HepG2 (cell line): ENCODE measurements at regions not wholly inside any gene's neighbourhood (a gene's known extent, or its start where the extent isn't known, plus 50 kb on each side); places are given as distances from the start of the nearest gene placed in this dataset.
A peak's percentile ranks its signal among the peaks of the same experiment; 100 is the strongest.

Source experiments
- ATAC-seq: fragments of 200-7000 bp; cut with Tn5 transposase; 3 replicates; pipeline ENCODE4 v1.9.1; 2020; ENCODE audit warnings: mild to moderate bottlenecking, moderate library complexity
- BruUV-seq: library from RNA; stranded (reverse); fragments of 400-500 nt; replicated peaks from 2 replicates; lab custom pipeline; 2021; lab: Mats Ljungman, UMichigan
- CTCF ChIA-PET: fragments of 300-600 bp; formaldehyde crosslinking; extraction: SDS; loops from one replicate; lab custom pipeline; 2021; ENCODE audit warnings: low total read pairs, inconsistent platforms, low intra/inter-chr PET ratio; lab: Yijun Ruan, JAX
- POLR2A ChIA-PET: fragments of 350-600 bp; sonication (Branson Sonifier 250); formaldehyde crosslinking; loops from one replicate; lab custom pipeline; 2020; ENCODE audit warnings: antibody characterized with exemption, inconsistent platforms; lab: Yijun Ruan, JAX
- DNase-seq: peaks from one replicate; pipeline ENCODE4 v3.0.0-alpha.2; 2015; ENCODE audit warnings: low spot score
- FAIRE-seq: peaks from 3 replicates; lab custom pipeline; 2011; peaks lifted over from hg19 to GRCh38; lab: Jason Lieb, UNC
- H2AFZ ChIP-seq: one replicate; pipeline ENCODE4 v1.6.1; 2011; ENCODE audit warnings: low read length, inconsistent platforms
- H3K27ac ChIP-seq: fragments of 300-600 bp; 3 replicates; pipeline ENCODE4 v1.8.0; 2011; ENCODE audit warnings: mixed run types, mild to moderate bottlenecking, mixed read lengths, low read length, inconsistent platforms; ENCODE audit not compliant: insufficient read depth; ENCODE audit errors: extremely low read length
- H3K27me3 ChIP-seq, 2 experiments: fragments of 200-600 bp in 1 of 2; 2 replicates in 1 of 2; 3 replicates in 1 of 2; pipeline versions ENCODE4 v1.6.0 to v1.8.0; 2011; ENCODE audit warnings: low read length in 2 of 2, mild to moderate bottlenecking in 2 of 2, moderate library complexity in 2 of 2, inconsistent platforms in 1 of 2; ENCODE audit not compliant: insufficient read depth in 2 of 2, control insufficient read depth in 1 of 2
- H3K36me3 ChIP-seq, 2 experiments: fragments of 200-600 bp in 1 of 2; replicated peaks in 1 of 2; 2 replicates in 1 of 2; 3 replicates in 1 of 2; pipeline versions ENCODE4 v1.5.1 to v1.8.0; 2011; ENCODE audit warnings: low read length in 2 of 2, inconsistent platforms in 1 of 2; ENCODE audit not compliant: insufficient read depth in 2 of 2, control insufficient read depth in 1 of 2
- H3K4me1 ChIP-seq: 2 replicates; pipeline ENCODE4 v1.5.1; 2012; ENCODE audit warnings: low read length, inconsistent platforms; ENCODE audit not compliant: insufficient read depth
- H3K4me2 ChIP-seq: 2 replicates; pipeline ENCODE4 v1.6.0; 2011; ENCODE audit warnings: low read depth, low read length, inconsistent platforms
- H3K4me3 ChIP-seq, 3 experiments: fragments of 200-600 bp in 1 of 3; sonication (generic), shearing (Covaris generic) in 1 of 3; replicated peaks in 1 of 3; 2 replicates each; pipeline ENCODE4 v1.5.1; 2011 to 2016; ENCODE audit warnings: low read length in 3 of 3, inconsistent platforms in 2 of 3, low read depth in 2 of 3, mild to moderate bottlenecking in 2 of 3, control low read depth in 1 of 3, mixed read lengths in 1 of 3; ENCODE audit not compliant: insufficient read depth in 1 of 3
- H3K79me2 ChIP-seq: one replicate; pipeline ENCODE4 v1.6.1; 2011; ENCODE audit warnings: low read length, inconsistent platforms; ENCODE audit not compliant: insufficient read depth
- H3K9ac ChIP-seq: 2 replicates; pipeline ENCODE4 v1.6.0; 2011; ENCODE audit warnings: mild to moderate bottlenecking, low read depth, low read length, inconsistent platforms; ENCODE audit not compliant: insufficient read depth
- H3K9me3 ChIP-seq: 2 replicates; pipeline ENCODE4 v1.5.1; 2012; ENCODE audit warnings: mild to moderate bottlenecking, low read length
- H4K20me1 ChIP-seq: 2 replicates; pipeline ENCODE4 v1.6.0; 2011; ENCODE audit warnings: inconsistent platforms, mild to moderate bottlenecking, low read length, moderate library complexity; ENCODE audit not compliant: insufficient read depth
- ATF7 ChIP-seq, 2 experiments: fragments of 450-650 bp in 1 of 2; sonication (generic) in 1 of 2; formaldehyde crosslinking in 1 of 2; IDR thresholded peaks; 2 replicates each; pipeline versions ENCODE4 v1.4.0 to v1.6.1; 2016 to 2020; ENCODE audit warnings: antibody characterized with exemption in 1 of 2, mild to moderate bottlenecking in 1 of 2, missing genetic modification reagents in 1 of 2
- CEBPB ChIP-seq: IDR thresholded peaks from 2 replicates; pipeline ENCODE4 v1.6.1; 2011; ENCODE audit warnings: low read depth, low read length, improper control_type of control experiment, borderline replicate concordance
- FOSL1 ChIP-seq: sonication (generic); formaldehyde crosslinking; IDR thresholded peaks from 2 replicates; pipeline ENCODE4 v1.9.0; 2021; ENCODE audit warnings: missing genetic modification reagents, borderline replicate concordance
- KLF12 ChIP-seq: sonication (generic); formaldehyde crosslinking; IDR thresholded peaks from 2 replicates; pipeline ENCODE4 v1.4.0; 2020; ENCODE audit warnings: missing genetic modification reagents, borderline replicate concordance
- NCOR1 ChIP-seq: fragments of 200-600 bp; sonication (generic); IDR thresholded peaks from 2 replicates; pipeline ENCODE4 v1.7.0; 2017; ENCODE audit warnings: antibody characterized with exemption, low read length, borderline replicate concordance
- ZNF768 ChIP-seq: sonication (generic); formaldehyde crosslinking; IDR thresholded peaks from 2 replicates; pipeline ENCODE4 v1.4.0; 2020; ENCODE audit warnings: missing genetic modification reagents
- WGBS: methylation state at CpG from one replicate; pipeline ENCODE4 v1.1.6; 2017; ENCODE audit warnings: low lambda C conversion rate; 5-methylcytosine and 5-hydroxymethylcytosine counted together
- in situ Hi-C: cut with HindIII; loops from 2 replicates; pipeline ENCODE4 v1.10.0; 2017; ENCODE audit warnings: low pct_unique_long_range_greater_than_20kb; ENCODE audit not compliant: extremely low pct_ligation_motif_present
- intact Hi-C: fragments of 100-400 bp; cut with micrococcal nuclease; formaldehyde crosslinking; loops from one replicate; pipeline ENCODE4 v1.10.0; 2022; ENCODE audit not compliant: unreplicated experiment
- TF ChIP-seq, protein P1 (sequence below), 2 experiments: sonication (generic) in 1 of 2; formaldehyde crosslinking in 1 of 2; IDR thresholded peaks; 2 replicates each; pipeline versions ENCODE4 v1.4.0 to v1.6.1; 2018 to 2020; ENCODE audit warnings: missing genetic modification reagents in 2 of 2, borderline replicate concordance in 1 of 2, low read depth in 1 of 2, mild to moderate bottlenecking in 1 of 2, missing biosample characterization in 1 of 2
- TF ChIP-seq, protein P2 (sequence below): sonication (generic); formaldehyde crosslinking; IDR thresholded peaks from 2 replicates; pipeline ENCODE4 v1.4.0; 2020; ENCODE audit warnings: missing genetic modification reagents
- TF ChIP-seq, protein P3 (sequence below): IDR thresholded peaks from 2 replicates; pipeline ENCODE4 v1.6.1; 2016; ENCODE audit warnings: mild to moderate bottlenecking, missing biosample characterization, missing genetic modification reagents

DNA sequence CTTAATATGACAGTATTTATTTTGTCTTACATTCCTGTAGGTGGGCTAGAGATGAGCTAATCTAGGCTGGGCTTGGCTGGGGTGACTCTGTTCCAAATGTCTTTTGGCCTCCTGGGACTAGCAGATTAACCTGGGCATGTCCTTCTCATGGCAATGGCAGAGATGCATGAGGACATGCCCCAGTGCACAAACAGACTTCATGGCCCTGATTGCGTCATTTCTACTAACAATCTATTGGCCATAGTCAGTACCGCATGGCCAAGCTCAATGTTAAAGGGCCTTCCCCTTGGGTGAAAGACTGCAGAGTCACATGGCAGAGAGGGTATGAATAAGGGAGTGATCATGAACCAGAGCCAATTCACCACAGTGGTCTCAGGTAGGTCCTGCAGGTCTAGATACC lies 313.4 kb downstream of the MSX2 start:
- no TSS peak for BruUV-seq
- no peaks in the 10 kb centered on the region for H3K79me2 ChIP-seq
- no peak for TF ChIP-seq KLF12 (CRISPR knock-in tag)
- TF ChIP-seq, protein P1, sequence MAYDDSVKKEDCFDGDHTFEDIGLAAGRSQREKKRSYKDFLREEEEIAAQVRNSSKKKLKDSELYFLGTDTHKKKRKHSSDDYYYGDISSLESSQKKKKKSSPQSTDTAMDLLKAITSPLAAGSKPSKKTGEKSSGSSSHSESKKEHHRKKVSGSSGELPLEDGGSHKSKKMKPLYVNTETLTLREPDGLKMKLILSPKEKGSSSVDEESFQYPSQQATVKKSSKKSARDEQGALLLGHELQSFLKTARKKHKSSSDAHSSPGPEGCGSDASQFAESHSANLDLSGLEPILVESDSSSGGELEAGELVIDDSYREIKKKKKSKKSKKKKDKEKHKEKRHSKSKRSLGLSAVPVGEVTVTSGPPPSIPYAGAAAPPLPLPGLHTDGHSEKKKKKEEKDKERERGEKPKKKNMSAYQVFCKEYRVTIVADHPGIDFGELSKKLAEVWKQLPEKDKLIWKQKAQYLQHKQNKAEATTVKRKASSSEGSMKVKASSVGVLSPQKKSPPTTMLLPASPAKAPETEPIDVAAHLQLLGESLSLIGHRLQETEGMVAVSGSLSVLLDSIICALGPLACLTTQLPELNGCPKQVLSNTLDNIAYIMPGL (CRISPR knock-in tag; IDR thresholded peaks at IDR 0.05; ENCODE audit: borderline replicate concordance in 1 of 2, low read depth in 1 of 2) = no peak
- no peak for TF ChIP-seq FOSL1 (CRISPR knock-in tag)
- TF ChIP-seq NCOR1 = no peak
- TF ChIP-seq CEBPB = peak; percentile 67
- 0 out of 2 replicates have a peak, but pooled peaks have one; percentile 30 for TF ChIP-seq ATF7 (IDR thresholded peaks at IDR 0.05)
- TF ChIP-seq ATF7 (CRISPR knock-in tag; IDR thresholded peaks at IDR 0.05) = no peak
- TF ChIP-seq, protein P2, sequence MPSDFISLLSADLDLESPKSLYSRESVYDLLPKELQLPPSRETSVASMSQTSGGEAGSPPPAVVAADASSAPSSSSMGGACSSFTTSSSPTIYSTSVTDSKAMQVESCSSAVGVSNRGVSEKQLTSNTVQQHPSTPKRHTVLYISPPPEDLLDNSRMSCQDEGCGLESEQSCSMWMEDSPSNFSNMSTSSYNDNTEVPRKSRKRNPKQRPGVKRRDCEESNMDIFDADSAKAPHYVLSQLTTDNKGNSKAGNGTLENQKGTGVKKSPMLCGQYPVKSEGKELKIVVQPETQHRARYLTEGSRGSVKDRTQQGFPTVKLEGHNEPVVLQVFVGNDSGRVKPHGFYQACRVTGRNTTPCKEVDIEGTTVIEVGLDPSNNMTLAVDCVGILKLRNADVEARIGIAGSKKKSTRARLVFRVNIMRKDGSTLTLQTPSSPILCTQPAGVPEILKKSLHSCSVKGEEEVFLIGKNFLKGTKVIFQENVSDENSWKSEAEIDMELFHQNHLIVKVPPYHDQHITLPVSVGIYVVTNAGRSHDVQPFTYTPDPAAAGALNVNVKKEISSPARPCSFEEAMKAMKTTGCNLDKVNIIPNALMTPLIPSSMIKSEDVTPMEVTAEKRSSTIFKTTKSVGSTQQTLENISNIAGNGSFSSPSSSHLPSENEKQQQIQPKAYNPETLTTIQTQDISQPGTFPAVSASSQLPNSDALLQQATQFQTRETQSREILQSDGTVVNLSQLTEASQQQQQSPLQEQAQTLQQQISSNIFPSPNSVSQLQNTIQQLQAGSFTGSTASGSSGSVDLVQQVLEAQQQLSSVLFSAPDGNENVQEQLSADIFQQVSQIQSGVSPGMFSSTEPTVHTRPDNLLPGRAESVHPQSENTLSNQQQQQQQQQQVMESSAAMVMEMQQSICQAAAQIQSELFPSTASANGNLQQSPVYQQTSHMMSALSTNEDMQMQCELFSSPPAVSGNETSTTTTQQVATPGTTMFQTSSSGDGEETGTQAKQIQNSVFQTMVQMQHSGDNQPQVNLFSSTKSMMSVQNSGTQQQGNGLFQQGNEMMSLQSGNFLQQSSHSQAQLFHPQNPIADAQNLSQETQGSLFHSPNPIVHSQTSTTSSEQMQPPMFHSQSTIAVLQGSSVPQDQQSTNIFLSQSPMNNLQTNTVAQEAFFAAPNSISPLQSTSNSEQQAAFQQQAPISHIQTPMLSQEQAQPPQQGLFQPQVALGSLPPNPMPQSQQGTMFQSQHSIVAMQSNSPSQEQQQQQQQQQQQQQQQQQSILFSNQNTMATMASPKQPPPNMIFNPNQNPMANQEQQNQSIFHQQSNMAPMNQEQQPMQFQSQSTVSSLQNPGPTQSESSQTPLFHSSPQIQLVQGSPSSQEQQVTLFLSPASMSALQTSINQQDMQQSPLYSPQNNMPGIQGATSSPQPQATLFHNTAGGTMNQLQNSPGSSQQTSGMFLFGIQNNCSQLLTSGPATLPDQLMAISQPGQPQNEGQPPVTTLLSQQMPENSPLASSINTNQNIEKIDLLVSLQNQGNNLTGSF (CRISPR knock-in tag) = no peak
- TF ChIP-seq, protein P3, sequence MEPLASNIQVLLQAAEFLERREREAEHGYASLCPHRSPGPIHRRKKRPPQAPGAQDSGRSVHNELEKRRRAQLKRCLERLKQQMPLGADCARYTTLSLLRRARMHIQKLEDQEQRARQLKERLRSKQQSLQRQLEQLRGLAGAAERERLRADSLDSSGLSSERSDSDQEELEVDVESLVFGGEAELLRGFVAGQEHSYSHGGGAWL (CRISPR knock-in tag) = no peak
- no peak for TF ChIP-seq ZNF768 (CRISPR knock-in tag)
- TF ChIP-seq, all 625 proteins: peak for 2
- ChIA-PET POLR2A (no interaction called here), CTCF (no interaction called here)
- ATAC-seq (no peak), DNase-seq (no peak), FAIRE-seq (no peak)
- H3K9ac ChIP-seq = no peak overlapping the region
- no peak overlapping the region for H2AFZ ChIP-seq
- H3K27ac ChIP-seq = no peak overlapping the region
- no peak overlapping the region for H3K4me3 ChIP-seq
- H3K4me2 ChIP-seq = no peak overlapping the region
- no peaks in the 10 kb centered on the region for H3K4me1 ChIP-seq
- H3K36me3 ChIP-seq = no peaks in the 10 kb centered on the region
- 86% methylated on average over 2 of the region's 2 CpGs for WGBS
- no peaks in the 10 kb centered on the region for H3K9me3 ChIP-seq
- in situ Hi-C loops = no loop called here
- intact Hi-C loops = no loop called here
- no peaks in the 10 kb centered on the region for H4K20me1 ChIP-seq
- H3K27me3 ChIP-seq = no peaks in the 10 kb centered on the region
